Fibroblast of villous mesenchyme (primary cell): ENCODE measurements at regions not wholly inside any gene's neighbourhood (a gene's known extent, or its start where the extent isn't known, plus 50 kb on each side); places are given as distances from the start of the nearest gene placed in this dataset.

Source experiments
- DNase-seq: peaks from one replicate; pipeline ENCODE4 v3.0.0-alpha.2; 2010; ENCODE audit warnings: low read depth
- H3K4me3 ChIP-seq: 2 replicates; pipeline ENCODE4 v1.5.1; 2011; ENCODE audit warnings: low read depth, mild to moderate bottlenecking, low read length
- CTCF ChIP-seq: IDR thresholded peaks from 2 replicates; pipeline ENCODE4 v1.5.1; 2012; ENCODE audit warnings: low read depth, mild to moderate bottlenecking, low read length; ENCODE audit not compliant: insufficient read depth

DNA sequence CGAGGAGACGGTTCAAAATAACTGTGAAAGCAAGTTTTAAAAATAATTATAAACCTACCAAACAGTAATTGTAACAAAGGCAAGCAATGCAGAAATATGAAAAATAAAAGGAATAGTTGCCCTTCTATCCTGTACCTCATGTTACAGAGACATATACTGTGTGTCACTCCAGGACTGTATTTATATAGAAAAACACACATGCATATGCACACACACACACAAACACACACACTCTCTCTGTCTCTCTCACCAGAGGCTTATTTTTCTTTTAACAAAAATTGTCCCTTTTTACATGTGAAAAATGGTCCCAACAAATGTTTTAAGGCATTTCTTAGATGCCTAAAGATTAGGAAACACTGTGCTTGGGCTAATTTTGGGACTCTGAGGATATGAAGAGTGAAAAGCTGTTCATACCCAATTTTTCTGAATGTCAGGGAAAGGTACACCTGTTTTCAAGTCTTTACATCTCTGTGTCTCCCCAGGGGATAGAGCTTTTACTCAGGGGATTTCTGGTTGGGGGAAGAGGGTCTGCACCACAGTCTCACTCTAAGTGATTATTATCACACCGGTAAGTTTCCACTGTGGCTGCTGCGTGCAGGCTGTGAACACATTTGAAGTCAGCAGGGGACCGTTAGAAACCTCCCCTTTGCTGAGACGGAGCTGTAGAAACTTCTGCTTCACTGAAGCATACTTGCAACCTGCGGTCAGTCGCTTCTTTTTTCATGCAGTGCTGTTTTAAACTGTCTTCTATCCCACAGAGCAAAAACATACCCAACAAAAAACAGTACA, 51.4 kb upstream of the SPAG16 start:
- DNase-seq, result peak; percentile 31
- no peak overlapping the region for H3K4me3 ChIP-seq

DNA sequence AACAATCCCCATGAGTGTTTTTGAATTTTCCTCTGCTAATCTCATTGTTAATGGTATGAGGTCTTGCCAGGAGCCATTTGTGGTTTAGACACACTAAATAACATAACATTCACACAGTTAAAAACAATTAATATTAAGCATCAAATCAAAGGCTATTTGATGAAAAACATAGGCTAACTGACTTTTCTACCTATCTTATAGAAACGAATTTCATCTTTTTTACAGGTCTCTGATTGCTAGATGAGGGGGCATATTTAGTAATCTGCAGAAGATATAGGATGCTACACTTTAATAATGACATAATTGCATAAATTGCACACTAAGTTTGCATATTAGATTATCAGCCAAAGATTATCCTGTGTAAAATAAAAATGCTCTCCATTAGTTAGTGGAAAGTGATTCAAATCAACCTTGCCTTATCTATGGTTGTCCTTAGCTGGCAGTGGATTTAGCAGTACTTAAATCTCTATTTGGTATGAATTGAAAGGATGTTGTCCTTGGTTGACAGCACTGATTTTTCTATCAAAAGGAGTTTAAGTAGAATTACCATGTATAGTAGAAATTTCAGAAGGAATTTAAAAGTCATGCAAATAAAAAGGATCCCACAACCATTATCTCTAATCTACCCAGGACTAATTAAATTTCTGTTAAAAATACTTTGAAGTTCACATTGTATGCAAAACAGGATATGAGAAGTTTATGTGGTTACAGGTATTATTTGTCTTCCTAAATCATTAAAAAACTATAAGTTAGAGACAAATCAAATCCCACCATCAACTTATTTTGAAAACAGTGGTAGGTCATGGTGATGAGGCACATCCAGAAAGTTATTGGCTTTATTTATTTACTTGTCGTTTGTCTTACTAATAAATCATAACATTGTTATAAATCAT, 50.6 kb upstream of the SPAG16 start:
- no peak for TF ChIP-seq CTCF
- DNase-seq, result no peak
- H3K4me3 ChIP-seq, result no peak overlapping the region

More for the DNA sequence above, 51.4 kb upstream of the SPAG16 start:
- no peak for TF ChIP-seq CTCF
